H54 (cell line): ENCODE measurements at regions not wholly inside any gene's neighbourhood (a gene's known extent, or its start where the extent isn't known, plus 50 kb on each side); places are given as distances from the start of the nearest gene placed in this dataset.
"Not testable (repeated sequence)": the region's sequence is repeated elsewhere in the genome, so short reads cannot be mapped to it uniquely, and the experiment has no call there.

Source experiments
- DNase-seq: peaks from one replicate; pipeline ENCODE4 v3.0.0; 2011; ENCODE audit warnings: low spot score, mixed read lengths; ENCODE audit not compliant: insufficient read length
- FAIRE-seq: peaks from 3 replicates; lab custom pipeline; 2011; peaks lifted over from hg19 to GRCh38; lab: Jason Lieb, UNC
- POLR2A ChIP-seq: IDR thresholded peaks from 2 replicates; pipeline ENCODE4 v1.6.1; 2011; ENCODE audit warnings: low read depth, mild to moderate bottlenecking, low read length

DNA sequence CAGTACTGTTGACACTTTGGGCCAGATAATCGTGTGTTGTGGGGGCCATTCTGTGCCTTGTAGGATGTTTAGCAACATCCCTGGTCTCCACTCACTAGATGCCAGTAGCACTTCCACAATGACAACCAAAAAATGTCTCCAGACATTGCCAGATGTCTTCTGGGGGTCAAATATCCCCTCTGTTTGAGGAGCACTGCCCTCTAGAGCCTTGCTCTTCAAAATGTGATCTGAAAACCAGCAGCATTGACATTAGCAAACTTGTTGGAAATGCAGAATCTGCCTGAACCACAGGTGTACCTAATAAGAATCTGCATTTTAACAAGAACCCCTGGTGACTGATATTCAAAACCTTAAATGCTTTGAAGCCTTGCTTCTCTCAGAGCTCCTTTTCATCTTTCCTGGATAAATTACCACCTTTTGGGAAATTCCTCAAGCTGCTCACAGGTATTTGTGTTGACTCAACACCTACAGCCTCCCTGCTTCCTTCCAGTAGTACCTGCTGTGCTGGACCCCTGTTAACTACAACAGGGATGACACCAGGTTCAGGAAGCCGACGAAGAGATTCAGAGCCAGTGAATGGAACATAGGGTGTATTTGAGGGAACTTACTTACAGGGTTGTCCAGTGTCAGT, 459.0 kb upstream of the NR3C2 start:
- TF ChIP-seq POLR2A = no peak
- no peak for DNase-seq
- no peak for FAIRE-seq

DNA sequence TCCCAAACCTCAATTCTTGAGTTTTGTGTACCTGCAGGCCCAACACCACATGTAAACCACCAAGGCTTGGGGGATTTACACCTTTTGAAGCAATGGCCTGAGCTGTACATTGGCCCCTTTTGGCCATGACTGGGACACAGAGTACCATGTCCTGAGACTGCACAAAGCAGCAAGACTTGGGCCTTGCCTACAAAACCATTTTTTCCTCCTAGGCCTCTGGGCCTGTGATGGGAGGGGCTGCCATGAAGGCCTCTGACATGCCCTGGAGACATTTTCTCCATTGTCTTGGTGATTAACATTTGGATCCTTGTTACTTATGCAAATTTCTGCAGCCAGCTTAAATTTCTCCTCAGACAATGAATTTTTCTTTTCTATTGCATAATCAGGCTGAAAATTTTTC, 455.9 kb upstream of the NR3C2 start:
- FAIRE-seq, DNase-seq: not testable (repeated sequence)

DNA sequence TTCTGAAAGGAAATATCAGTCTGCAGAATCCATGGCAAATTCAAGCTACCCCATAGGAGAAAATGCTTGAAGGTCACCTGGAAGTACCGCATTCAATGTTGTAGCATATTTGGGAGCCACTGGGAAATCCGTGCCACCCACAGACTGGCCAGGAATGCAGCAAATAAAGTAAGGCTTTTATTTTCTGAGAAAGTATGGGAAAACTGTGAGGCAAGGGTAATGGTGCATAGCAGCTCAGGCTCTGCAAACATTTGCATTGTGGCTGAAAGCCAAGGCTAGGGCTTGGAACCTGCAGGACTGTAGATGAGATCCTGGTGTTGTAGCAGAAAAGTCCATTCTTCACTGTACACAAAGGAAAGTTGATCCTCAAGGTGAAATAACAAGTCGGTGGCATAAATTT, 450.9 kb upstream of the NR3C2 start:
- no peak for FAIRE-seq
- no peak for DNase-seq
- no peak for TF ChIP-seq POLR2A

DNA sequence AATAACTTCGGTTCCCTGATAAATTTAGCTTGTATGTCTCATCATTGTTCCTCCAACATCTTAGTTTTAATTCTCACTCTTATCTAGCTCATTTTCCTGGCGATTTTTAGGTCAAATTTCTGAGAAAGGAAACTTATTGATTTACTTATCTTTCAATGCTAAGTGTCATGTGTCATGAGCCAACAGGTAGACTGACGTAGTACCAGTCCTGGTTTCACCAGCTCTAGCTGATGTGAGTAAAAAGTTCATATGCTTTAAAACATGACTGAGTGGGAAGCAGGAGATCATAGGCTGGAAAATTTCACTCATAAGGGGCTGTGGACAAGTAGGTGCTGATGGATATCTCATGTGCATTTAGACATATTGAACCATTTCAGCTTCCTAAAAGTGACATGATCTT, 441.7 kb upstream of the NR3C2 start:
- FAIRE-seq (no peak), DNase-seq (no peak)
- no peak for TF ChIP-seq POLR2A

DNA sequence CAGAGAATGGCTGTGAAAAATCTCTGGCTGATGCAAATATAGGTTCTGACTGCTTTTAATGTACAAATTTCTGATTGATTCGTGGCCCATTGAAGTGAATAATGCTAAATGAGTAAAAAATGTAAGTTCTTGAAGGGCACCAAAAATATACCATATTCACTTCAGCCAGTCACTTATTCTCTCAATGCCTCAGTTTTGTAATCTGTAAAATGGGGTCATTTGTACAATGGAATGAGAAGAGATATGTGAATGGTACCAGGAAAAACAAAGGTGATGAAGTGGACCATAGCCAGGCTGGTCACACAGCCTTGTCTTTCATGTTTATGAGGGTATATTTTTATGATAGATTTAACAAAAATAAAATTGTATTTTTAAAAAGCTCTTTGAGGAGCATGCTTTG, 441.2 kb upstream of the NR3C2 start:
- no peak for TF ChIP-seq POLR2A
- FAIRE-seq = no peak
- DNase-seq = no peak

DNA sequence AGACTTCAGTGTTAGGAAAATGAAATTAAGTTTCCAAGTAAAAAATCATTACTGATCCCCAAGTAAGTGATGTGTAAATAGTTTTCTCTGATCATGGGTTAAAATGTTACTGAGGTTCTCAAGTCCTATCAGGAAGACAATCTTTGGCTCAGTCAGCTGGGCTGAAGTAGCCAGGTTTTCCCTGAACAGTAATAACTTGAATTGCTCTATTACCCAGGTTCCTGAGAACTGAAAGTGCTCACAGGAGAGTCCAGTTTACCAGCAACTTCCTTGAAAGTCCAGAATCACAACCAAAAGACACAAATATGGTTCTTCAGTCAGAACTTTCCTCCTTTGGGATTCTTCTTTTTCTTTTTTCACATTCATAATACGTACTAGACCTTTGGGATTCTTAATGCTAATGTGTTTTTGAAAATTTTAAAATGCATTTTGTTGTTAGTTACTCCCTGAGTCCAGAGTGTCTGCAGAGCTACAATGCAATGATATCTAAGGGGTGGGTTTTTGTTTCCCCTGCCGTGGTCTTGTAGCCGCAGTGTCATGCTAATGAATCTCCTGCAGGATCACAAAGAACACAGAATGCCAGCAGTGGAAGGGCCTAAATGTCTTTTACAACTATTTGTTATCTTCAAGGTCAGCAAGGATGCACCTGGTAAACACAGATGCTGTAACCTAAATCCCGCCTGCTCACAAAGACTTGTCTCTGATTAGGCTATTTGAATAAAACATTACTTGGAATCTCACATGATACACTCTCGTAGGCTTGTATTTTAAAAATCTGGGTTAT, 439.8 kb upstream of the NR3C2 start:
- FAIRE-seq (no peak), DNase-seq (no peak)
- TF ChIP-seq POLR2A = no peak

DNA sequence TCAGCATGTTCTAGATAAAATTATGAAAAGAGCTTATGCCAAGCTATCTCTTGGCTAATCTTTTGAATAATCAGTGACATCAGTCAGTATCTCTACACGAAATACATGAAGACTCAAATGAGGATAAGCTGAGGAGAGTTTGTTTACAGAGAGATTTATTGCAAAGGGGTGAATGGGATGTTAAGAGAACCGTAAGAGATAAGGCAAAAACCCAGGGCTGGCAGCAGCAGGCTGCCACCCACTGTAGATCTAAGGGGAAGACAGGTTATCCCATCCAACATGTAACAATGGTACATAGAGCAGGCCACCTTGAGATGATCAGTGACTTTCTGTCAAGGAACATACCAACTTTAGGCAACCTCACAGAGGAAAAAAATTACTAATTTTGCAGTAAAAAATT, 432.1 kb upstream of the NR3C2 start:
- no peak for TF ChIP-seq POLR2A
- FAIRE-seq = no peak
- DNase-seq = no peak

DNA sequence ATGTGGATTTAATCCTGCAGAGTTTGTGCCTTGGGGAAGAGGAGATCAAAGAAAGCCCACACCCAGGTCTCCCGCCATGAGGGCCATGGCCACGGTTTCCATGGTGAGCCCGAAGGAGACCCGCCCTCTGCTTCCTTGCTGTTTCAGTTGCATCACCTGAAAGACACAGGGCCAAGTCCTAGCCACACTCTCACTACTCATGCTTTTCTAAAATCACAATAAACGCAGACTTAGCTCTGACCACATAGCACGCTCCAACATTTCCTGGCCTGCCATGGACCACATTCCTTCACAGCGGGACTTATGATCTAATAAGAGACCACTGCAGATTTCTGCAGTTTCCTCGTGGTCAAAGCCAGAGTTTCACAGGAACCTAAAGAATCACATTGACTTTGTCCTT, 426.0 kb upstream of the NR3C2 start:
- no peak for FAIRE-seq
- DNase-seq = no peak
- TF ChIP-seq POLR2A = no peak

DNA sequence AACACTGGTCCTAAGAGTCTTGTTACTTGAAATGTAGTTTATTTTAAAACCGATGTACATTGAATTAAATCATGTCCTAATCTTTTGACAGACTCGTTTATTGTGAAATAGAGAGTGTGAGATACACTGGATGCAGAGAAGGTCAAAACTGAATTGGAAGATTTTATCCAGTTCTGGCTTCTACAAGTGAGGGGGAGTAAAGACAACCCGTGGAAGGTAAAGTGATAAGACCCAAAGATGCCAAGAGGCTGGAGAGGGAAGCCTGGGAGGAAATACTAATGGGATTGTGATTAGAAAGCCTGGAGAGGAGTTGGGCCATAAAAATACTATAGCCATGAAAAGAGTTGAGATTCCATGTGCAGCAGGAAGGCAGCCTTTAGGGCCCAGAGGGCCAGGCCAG, 424.5 kb upstream of the NR3C2 start:
- FAIRE-seq (no peak), DNase-seq (no peak)
- TF ChIP-seq POLR2A = no peak

DNA sequence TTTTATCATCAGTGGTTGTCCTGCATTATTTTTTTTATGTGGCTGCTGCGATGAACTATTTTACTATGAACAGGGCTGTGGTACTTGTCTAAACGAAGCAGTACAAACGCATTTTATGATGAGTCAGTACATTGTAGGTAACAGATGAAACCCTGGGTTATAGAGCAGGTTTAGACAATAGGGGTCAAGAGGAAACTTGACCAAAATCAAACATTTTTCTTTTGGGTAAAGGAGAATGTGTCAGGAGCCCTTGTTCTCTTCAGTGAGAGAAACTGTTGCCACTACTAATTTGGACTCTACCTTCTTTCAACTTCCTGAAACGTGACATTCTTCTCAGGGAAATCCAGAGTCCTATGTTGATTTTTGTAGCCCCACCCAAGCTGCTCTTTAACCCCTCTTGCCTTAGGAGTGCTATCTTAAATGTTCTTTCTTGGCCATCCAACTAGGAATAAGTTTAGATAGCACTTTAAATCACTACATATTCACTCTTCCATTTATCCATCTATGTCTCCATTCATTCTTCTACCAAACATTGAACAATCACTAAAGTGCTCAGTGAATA, 415.8 kb upstream of the NR3C2 start:
- FAIRE-seq = no peak
- no peak for TF ChIP-seq POLR2A
- DNase-seq = no peak

DNA sequence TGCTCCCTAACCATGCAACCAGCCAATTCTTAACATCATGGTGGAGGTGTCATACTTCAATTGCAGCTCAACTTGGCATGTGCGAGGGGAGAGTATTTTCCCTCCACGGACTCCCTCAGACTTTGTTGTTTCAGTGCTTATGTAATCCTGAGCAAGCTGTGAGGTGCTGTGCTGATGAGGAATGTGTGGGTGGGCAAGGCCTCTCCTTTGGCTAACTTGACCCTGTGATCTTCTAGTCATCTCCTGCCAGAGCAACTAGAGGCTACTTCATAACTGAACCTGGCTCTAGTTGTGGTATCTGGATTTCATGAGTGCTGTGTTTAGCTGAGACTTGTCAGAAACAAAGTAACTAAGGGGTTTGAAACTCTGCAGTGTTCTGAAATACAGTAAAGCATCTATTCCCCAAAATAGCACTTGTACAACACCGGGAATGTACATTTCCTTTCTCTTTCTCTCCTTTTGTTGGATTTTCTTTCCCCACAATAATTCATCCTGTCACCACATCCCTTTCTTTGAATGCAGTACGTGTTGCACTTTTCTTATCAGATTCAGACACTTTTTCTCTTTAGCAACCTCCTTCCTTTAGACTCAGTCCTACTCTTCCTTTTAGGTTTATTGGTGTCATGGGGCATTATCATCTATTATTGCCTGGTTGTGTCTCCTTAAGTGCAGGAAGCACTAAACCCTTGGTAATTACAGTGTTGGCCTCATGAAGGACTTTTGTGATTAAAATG, 415.2 kb upstream of the NR3C2 start:
- no peak for DNase-seq
- TF ChIP-seq POLR2A = no peak
- no peak for FAIRE-seq

DNA sequence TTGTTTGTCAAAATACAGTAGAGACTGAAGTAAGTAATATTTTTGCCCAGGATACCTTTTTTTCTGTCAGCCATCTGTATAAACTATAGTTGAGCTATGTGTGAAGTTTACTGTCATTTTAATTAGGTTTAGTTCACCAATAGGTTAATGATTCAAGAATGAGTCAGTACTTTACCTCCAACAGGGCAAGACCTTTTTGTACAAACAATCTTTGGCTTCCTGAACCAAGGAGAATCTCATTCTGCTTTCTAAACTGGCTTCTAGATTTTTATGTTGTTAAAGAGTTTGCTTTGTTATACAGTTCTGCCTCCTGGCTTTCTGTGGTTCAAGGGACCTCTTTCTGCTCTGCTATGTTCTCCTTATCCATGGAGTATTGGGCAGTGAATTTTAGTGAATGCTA, 412.0 kb upstream of the NR3C2 start:
- DNase-seq = no peak
- FAIRE-seq = no peak

DNA sequence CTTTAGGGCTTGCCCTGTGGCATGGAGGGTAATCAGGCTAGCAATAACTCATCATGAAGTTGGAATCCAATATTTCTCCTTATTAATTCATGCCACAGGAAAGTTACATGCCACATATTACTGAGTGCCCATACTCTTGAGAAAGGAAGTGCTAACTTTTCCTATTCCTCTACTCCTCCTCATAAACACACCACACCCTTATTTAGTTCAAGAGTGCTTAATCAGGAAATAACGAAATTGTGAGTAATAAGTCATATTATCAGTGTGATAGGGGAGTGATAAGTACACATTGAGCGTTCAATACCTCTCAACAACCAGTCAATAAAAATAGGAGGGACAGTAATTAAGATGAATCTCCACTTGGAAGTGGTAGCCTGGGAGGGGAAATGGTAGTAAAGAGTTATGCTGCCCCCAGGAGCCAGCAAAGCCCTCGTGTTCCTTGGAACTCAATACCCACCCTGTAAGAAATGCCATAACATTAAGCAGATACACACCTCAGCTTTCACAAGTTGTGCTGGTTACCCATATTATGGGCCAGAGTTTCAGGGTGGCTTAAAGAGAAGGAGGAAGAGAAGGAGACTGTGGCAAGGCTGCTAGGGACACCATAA, 410.0 kb upstream of the NR3C2 start:
- no peak for TF ChIP-seq POLR2A
- no peak for FAIRE-seq
- DNase-seq = no peak

More for the DNA sequence above, 412.0 kb upstream of the NR3C2 start:
- TF ChIP-seq POLR2A = no peak
